Lung microvascular endothelial cell (primary cell): ENCODE measurements at regions not wholly inside any gene's neighbourhood (a gene's known extent, or its start where the extent isn't known, plus 50 kb on each side); places are given as distances from the start of the nearest gene placed in this dataset.

ENCODE experiments used
- DNase-seq, 2 donors: peaks; one replicate each; pipeline versions ENCODE4 v3.0.0 to v3.0.0-alpha.2; 2010; ENCODE audit warnings: low read depth in 2 of 2

DNA sequence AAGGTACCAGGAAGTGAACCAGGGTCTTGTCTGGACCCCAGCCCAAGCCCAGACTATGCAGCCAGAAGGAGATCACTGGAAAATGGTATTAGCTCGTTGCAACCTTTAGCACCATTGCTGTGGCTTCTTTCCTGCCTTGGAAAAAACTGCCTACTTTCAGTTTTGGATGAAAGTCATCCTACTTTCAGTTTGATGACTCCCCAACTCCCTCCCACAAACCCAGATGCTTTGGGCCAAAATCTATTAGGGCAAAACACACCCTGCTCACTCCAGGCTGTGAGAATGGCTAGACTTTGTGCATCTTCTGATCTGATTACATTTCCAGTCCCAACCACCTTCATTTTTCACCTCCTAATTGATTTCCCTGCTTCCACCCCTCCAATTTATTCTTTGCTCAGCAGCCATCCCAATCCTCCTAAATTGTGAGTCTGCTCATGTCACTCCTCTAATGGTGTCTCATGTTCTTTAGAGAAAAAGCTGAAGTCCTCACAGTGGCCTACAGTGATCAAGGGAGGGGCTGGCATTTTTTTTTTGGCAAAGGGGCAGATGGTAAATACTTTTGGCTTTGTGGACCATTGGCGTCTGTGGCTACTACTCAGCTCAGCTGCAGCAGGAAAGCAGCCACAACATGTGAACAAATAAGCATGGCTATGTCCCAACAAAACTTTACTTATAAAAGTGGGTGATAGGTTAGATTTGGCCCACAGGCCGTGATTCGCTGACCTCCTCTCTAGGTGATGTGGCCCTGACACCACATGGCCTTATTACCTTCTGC lies 368.7 kb downstream of the SLC4A3 start:
- DNase-seq, result no peak

- no peak for DNase-seq
Observed at GRCh38 chr2:219997341-219997851, 370.0 kb downstream of the SLC4A3 start.

DNA sequence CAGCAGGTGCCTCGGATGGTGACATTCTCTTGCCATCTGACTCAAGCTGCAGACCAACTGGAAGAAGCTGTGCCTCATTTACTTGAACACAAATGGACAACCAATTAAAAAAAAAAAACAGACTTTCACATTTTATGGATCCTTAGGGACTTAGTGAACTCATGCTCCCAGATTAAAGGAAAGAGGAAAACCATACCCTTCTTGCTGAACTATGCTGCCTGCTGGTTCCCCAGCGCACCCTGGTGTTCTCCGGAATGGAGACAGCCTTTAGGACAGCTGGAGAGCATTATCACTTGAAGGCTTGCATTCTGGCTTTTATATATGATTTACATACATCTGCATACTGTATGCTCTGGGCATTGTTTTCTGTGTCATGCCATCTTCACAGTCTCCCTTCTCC lies 370.7 kb downstream of the SLC4A3 start:
- DNase-seq, result no peak

DNA sequence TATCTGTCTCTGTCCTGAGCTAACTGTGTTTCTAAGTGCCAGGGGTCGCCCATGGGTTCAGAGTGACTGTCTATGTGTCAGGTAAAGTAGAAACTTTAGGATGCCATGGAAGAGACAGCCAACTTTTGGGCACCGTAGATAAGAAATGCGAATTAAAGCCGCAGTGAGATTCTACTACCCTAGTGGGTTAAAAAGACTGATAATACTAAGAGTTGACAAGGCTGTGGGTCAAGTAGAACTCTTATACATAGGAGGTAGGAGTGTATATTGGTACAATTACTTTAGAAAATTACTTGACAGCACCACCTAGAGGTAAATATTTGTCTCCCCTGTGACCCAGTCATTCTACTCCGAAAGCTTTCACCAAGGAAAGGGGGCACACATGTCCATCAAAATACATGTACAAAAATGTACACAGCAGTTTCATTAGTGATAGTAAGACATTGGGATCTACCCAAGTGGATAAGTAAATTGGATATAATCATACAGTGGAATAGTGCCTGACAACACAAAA lies 371.3 kb downstream of the SLC4A3 start:
- no peak for DNase-seq

- no peak for DNase-seq
Observed at GRCh38 chr2:220000080-220000479, 372.6 kb downstream of the SLC4A3 start.

GRCh38 chr2:220000586-220000985 lies 373.2 kb downstream of the SLC4A3 start:
- DNase-seq, result no peak

- no peak for DNase-seq
Observed at GRCh38 chr2:220001751-220002150, 374.3 kb downstream of the SLC4A3 start.

DNA sequence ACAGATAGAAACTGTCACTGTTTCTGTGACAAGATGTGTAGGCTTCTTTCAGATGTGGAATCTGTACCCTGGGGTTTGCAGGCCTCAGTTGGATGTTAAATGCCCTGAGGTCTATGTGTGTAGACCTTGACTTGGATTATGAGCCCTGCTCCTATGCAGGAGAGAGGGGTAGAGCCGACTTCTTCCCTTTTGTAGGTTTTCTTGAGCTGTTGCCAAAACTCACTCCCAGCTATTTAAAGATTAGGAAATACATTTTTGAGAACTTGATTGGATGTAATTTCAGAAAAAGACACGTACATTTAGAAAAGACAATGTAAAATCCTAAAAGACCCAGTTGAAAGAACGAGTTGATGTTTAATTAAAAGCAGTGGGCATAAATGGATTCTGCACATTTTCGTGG lies 374.8 kb downstream of the SLC4A3 start:
- no peak for DNase-seq

GRCh38 chr2:220002699-220003098 lies 375.3 kb downstream of the SLC4A3 start:
- no peak for DNase-seq

GRCh38 chr2:220005362-220005761 lies 377.9 kb downstream of the SLC4A3 start:
- DNase-seq, result no peak

GRCh38 chr2:220006152-220006621 lies 378.8 kb downstream of the SLC4A3 start:
- no peak for DNase-seq

DNA sequence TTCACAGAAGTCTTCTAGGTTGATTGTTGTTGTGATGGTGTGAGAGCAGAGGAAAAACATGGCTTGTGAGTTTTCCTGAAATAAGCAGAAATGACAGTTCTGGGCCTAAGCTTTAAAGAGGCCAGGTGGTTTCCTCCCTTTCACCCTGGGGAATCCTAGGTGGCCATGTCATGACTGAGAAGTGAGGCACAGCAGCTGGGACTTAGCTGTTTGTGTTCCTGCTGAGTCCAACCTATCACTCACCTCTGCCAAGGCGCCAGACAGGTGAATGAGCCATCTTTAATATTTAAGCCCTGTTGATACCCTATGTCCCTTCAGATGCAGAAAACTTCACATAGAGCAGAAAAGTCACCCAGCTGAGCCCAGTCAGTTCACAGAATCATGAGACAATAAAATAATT lies 384.4 kb downstream of the SLC4A3 start:
- no peak for DNase-seq

DNA sequence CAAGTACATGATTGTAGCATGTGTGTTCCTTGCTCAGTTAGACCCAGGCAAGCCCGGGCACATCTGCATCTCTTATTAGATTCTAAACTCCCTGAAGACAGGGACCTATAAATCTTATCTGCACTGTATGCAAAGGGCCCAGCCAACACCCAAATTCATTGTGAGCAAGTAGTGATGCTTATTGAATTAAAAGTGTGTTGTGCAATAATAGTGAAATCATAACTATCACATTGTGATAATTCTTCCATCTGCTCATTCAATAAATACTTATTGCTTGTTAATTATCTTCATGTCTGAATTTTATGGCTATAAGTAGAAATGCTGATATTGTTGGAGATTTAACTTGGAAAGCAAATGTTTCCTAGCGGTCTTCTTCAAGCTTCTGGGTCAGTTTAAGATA lies 387.5 kb downstream of the SLC4A3 start:
- DNase-seq, result no peak

- DNase-seq, result no peak
Observed at GRCh38 chr2:220015576-220015975, 388.1 kb downstream of the SLC4A3 start.

DNA sequence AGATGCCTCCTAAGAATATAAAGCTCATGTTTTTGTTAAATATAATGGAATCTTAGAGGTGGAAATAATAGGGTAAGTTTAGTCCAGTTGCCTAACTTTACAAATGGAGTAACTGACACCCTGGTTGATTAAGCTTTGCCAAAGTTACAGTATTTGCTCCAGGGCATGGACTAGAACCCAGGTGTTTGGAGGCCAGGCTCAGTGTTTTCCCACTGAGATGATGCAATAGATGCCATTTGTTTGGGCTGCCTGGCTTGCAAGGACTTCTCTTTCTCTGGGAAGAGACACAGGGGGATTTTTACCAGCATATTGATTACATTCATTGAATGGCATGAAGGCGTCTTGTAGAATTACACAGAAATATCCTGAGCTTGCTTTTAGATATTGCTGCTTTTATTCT lies 397.8 kb downstream of the SLC4A3 start:
- no peak for DNase-seq

DNA sequence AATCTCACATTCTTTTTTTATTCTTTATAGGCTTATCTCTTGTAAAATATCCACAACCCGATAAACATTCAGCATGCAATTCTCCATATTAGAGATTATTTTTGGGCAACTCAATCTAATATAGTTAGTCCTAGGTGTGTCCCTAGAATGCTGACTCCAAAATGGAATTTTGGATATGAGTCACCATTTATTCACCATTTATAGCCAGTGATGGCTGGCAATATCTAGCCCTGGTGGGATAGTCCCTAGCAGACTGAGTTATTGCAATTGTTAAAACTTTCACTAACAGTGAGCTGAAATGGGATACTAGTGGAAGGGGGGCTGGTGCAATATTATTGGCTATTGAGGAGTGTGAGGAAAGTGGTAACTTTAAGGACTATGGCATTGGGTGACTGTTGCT lies 401.6 kb downstream of the SLC4A3 start:
- no peak for DNase-seq

DNA sequence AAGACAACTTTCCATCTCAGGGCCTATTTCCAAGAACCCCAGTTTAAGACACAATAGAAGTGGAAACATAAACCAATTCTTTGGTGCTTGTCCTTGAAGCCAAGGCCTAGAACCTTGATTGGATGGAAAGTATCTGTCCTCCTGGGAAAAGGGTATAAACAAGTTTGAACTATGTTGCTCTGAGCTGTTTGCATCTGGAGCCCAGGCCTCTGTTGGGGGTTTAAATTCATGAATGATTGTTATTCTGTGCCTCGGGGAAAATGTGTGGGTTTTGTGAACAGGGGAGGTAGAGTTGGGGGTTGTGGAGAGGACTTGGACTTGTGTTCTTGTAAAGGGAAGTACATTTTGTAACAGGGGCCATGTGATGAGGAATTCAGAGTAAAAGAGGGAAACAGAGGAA lies 406.1 kb downstream of the SLC4A3 start:
- DNase-seq, result no peak

- no peak for DNase-seq
Observed at GRCh38 chr2:220034426-220035130, 407.1 kb downstream of the SLC4A3 start.

DNA sequence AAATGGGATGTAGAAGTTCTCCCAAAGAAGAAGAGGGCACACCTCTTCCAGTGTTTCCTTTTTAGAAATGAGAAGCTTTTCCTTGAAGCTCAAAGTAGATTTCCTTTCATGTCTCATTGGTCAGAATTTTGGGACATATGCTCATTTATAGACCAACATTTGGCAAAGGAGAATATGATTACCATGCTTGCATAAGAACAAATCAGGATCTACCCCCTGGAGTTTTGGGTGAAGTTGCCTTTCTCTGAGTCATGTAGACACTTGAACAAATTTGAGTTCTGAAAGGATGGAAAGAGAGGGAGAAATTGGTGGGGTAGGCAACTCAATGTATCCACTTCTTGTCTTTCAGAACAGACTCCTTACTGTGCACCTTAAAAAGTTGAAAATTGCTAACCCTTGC lies 409.0 kb downstream of the SLC4A3 start:
- no peak for DNase-seq

DNA sequence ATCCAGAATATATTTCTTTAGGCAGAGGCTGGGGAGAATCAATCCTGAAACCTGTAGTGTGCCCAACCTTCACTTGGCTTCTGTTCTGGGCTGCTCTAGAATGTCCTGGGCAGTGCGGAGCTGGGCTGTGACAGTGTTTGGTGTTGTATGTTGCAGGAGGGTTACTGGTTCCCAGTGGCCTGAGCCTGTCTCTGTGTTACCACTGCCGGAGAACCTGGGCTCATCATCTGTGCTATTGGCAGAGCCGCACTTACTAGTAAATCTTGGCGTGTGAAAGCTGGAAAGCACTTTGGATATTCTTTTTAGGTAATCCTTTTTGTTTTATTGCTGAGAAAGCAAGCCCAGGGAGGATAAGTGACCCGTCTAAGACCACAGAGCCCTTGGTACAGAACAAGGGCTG lies 412.9 kb downstream of the SLC4A3 start:
- DNase-seq, result no peak

- no peak for DNase-seq
Observed at GRCh38 chr2:220041447-220041846, 414.0 kb downstream of the SLC4A3 start.

- DNase-seq, result no peak
Observed at GRCh38 chr2:220043155-220043989, 415.9 kb downstream of the SLC4A3 start.
